ENCODE measurements at regions not wholly inside any gene's neighbourhood (a gene's known extent, or its start where the extent isn't known, plus 50 kb on each side); places are given as distances from the start of the nearest gene placed in this dataset.
"Not testable (repeated sequence)": the region's sequence is repeated elsewhere in the genome, so short reads cannot be mapped to it uniquely, and the experiment has no call there.

DNA sequence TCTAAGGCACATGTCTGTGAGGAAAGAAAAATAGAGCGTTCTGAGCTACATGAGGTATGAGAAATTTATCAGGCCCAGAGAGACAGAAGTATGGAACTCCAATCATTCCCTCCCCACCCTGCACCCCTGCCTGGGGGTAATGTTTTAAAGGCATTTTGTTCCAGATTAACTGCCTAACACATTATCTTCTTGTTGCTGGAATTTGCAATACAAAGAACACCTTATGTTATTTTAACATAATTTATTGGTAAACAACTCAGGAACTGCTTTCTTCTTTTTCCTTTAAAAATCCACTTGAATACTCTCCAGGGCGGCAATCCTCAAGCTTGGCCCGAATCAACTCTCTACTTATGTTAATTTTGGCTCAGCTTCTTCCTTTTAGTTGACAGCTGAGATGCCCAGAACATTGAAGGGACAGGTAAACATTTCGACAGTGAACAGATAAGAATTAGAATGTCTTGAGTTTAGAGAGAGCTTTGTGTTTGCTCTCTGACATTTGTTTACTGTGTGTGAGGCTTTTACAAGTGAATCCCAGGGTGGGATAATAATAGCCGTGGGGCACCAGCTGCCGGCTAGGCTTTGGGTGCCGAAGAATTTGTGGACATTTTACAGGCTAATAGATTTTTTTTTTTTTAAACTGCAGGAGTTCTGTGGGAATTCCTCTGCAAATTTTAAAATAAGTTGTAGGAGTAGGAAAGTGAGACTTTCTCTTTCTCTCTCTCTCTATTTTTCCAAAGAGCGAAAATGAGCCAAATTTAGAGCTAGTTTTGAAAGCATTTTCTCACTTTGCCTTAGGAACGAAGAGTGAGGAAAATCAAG lies 96.4 kb upstream of the TAF11L2 start:
- no peak for DNase-seq

DNA sequence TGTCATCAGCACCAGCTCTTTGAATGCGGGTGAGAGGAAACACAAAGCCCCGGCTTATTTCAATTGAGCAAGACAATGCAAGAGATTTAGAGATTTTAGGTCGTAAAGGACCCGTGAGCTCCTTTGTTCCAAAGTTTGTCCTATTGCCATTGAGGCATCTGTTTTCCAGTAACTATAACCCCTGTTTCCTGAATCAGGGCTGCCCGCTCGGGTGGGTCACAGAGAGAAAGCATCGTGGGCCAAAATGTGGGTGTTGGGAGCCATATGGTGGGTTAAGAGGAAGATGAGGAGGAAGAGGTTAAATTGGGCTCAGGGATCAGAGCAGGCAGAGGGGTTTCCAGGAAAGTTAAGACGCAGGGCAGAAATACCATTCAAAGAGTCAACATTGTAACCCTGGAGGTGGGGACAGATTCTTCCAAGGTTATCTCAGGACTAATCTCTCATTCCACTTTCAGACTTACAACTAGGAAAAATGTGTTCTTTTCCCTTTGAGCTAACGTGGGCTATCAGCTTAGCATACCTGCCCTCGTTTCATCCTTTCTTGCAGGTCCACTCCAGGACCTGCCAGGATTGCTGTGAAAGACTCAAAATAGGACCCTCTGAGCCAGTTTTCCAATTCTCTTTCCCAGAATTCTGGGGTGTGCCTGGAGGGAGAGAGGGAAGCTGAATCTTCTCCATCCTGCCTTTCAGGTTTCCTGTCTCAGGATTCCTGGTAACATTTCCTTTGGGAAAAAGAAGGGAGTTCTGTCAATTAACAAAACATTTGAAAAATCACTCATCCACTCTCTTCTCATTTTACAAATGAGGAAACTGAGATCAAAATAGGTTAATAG lies 95.5 kb upstream of the TAF11L2 start:
- DNase-seq = no peak

DNA sequence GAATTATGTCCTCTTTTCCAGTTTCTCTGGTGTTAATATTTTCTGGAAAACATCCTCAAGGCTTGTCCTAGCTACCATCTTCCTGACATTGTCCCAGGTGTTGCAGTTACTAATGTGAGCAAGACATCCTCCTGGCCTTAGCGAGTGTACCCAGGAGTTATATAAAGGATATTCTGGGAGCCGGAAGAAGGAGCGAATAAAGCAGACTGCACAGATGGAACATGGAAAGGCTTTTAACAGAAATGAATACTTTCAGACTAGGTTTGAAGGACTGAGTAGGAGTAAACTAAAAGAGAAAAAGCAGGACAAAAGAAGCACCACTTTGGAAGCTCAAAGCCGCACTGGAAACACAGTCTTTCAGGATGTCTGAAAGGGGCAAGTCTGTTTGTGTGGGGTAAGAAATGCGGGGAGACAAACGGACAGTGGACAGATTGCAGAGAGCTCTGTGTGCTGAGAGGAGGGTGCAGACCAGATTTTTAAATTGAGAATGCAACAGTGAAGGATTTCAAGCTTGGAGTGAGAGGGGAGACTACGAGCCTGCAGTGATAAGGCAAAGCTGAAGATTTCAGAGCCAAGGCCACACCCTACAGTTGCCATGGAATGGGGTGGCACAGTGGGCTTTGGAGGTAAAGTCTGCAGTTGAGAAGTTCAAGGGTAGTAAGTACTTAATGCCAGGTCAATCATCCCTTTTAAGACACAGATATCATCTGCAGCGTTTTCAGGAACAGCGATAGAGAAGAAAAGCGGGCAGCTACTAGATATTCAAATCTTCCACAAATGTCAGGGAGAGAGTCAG lies 94.1 kb upstream of the TAF11L2 start:
- no peak for DNase-seq

DNA sequence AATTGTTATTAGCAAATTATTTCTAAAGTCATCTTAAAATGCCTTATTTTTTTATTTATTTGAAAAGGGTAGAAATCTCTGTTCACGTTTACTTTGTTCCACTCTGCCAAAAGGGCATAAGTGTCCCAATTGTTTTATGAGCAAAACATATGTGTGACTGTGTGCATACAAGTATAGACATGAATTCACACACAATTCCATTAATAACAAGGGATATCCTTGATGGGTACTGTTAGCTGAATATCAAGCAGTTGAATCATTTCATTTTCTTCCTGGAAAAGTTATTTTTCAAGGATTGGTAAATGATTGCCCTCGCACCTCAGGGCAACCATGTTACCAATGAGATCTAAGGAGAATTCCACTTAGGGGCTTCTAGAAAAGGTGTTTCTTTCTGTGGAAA lies 92.1 kb upstream of the TAF11L2 start:
- DNase-seq = no peak

DNA sequence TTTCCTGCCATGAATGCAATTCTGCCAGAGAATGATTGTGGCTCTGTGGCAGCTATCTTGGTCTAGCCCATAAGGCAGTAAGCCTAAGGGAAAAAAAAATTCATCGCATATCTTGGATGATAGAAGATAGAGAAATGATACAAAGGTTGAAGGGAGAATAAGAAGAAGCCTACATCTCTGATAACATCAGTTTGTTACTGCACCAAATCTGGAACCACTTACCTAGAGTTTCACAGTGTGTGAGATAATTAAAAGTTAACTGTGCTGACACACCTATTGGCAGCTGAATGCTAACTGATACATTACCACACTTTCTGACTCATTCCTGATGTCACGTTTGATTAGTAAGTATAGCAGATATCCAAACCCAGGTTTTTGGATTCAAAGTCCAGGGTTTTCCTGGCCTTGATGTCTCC lies 91.6 kb upstream of the TAF11L2 start:
- DNase-seq = no peak

DNA sequence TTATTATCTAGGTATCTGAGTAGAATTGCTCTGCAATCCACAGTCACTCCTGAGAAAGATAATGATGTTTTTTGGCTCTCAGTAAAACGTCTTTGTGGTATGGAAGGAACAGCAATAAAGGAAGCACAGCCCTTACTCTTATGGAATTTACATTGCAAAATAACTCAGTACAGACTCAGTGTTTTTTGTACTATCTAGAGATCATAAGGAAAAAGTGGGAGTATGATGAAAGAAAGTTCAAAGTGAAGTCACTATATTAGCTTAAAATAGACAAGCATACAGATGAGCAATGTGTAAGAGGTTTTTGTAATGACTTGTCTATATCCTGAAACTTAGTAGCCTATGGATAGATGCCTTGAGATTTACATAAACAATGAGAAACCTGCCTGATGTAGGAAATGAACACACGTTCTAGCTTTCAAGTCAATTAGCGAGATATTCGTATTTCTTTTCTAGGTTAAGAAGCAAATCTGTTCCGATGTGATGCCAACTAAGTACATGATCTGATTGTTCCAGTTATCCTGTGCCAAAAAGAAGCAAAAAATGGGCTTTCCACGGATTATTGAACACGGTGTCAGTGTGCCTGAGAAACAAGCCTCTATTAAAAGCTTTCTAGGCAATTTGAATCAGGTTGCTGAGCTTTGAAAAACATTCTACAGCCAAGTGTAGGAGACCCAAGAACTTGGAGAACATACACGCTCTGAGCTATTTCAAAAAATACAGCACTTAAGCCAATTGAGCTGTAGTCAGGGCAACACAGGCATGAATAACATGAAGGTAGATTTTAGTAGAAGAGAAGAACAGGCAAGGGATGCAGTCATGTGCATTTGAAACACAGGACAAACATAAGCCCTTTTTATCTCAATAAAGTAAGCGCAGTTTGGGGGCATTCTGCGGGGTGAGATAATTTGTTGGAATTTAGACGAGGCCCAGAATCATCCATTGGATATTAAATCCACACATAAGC lies 86.3 kb upstream of the TAF11L2 start:
- DNase-seq = peak; percentile 91

DNA sequence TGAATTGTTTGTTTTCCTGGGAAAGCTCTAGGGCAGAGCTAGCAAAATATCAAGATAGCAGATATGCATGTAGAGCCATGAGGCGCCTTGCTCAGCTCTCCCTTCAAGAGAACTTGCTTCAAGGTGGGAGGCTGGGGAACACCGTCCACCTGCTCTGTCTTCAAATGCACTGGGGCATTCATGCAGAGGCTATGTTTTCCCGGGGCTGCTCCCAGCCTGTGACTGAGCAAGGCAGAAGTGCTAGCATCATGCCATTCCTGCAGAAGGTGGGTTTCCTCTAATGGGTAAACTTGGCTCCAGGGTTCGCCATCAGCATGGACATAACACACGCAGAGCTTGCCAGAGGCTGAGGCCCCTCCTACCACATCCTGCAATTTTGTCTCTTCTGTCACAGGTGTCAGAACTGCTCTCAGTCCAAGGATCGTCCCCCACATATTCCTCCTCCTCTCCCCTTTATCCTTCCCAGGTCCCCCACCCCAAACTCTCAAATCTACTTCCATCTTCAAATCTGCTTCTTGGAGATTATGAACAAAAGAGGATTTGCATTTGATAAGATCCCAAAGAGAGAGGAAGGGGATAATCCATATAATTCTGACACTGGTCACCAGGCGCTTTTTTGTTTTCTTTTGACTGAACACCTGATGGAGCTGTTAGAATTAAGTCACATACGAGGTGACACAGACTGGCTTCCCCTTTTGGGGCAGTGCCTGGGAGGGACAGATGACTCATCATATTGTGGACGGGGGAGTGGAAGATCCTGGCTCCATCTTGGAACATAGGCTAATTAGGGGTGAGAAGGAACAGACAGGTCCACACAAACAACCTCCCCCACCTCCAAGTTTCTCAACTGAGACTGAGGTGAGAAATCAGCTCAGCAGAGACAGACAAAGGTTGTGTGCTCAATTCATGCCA lies 85.0 kb upstream of the TAF11L2 start:
- peak; percentile 83 for DNase-seq

DNA sequence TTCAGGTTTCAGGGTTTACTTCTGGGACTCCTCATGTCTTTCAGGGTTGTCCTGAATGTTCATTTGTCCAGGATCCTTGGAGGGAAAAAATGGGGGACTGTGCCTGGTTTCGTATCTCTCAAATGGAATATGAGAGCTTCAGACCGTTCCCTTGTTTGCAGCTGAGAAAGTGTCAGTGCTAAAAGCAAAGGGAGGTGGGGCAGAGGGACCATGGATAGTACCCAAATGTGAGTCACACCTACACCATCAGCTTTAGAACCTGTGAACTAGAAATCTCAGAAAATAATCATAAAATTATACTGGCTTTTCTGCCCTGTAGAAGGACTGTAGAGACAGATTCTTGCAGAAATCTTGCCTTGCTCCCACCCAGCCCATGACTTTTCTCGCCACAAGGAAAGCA lies 84.3 kb upstream of the TAF11L2 start:
- no peak for DNase-seq

DNA sequence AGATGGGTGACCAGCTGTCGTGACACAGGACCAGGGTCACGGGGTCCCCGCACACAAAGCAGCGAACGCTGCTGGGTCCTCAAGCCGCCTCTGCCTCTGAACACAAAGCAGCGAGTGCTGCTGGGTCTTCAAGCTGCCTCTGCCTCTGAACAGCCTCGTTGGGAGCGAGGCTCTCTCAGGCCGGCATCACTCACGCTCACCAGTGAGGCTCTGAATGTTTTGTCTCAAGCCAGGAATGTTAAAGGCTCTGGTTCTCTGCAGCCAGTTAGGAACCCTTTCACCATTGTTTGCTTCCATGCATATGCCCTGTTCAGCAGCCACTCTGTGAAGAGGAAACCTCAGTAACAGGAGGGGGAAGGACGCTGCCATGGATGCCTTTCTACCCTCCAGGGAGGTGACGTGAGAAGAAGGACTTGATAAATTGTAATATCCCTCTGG lies 82.7 kb upstream of the TAF11L2 start:
- DNase-seq = no peak

DNA sequence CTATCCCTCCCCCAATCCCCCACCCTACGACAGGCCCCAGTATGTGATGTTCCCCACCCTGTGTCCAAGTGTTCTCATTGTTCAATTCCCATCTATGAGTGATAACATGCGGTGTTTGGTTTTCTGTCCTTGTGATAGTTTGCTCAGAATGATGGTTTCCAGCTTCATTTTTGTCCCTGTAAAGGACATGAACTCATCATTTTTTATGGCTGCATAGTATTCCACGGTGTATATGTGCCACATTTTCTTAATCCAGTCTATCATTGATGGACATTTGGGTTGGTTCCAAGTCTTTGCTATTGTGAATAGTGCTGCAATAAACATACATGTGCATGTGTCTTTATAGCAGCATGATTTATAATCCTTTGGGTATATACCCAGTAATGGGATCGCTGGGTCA lies 81.7 kb upstream of the TAF11L2 start:
- DNase-seq = not testable (repeated sequence)

DNA sequence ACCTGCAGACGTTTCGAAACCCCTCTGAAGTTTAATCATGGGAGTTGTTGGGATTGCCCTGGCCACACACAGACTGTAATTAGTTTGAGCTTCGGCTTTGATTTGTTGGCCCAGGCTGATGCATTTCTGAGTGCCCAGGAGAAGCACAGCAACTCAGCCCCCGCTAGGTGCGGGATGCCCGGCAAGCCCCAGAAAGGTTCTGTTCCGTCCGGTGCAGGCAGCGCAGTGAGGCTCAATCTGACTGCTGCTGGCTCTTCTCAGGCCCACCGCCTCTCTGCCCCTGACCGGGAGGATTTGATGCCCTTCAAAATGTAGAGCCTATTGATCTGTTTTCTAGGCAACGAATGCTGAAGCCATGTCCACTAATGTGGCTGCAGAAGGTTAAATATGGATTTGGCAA lies 73.4 kb upstream of the TAF11L2 start:
- no peak for DNase-seq

DNA sequence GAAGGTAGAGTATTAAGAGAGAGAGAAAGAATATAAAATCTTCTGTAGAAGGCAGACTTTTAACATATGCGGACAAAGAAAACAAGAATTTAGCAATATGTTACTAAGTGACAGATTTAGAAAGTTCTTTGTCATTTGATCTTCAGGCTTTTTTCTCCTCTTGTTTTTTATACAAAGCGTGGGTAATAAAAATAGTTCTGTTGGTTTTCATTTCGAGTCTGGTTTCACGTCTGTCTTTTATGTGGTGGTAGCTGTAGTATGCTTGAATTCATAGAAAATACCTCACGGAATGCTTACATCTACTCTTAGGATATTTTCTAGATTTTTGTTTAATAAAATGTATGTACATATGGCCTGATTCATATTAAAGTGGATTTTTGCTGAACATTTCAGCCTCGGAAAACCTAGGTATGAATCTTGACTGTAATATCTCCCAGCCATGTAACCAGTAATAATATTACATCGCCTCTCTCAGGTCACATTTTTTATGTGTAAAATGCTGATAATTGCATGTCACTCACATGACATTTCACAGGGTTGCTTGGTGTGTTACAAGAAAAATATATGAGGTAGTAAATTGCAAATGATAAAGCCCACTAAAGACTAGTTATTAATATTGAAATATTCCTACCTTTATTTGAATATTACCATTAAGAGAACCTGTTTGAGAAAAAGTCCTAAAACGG lies 72.5 kb upstream of the TAF11L2 start:
- DNase-seq = no peak

DNA sequence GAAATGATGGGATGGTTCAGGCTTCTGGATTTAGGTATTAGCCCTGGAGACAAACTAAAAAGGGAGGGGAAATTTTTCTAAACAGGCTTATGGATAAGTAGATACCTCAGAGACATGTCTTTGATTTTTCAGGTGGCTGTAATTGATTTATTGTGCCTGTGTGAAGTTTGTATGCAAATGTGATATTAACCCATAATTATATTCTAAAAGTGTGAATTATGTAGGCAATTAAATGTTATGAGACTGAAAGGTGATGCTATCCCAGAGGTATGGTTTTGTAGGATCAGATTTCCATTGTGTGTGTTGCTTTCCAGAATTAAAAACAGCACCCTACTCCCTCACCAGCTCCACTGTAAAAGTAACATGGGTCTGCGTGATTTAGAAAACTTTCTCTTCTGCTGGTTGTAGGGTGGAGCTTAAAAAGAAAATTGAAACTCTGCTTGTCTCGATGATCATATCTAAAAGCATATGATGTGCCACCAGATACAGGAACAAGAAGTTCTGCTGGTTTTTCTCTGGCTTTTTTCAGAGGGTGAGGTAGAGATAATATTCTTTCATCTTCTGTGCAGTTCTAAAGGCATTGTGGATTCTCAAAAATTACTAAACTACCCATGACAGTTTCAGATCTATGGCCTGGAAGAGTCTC lies 71.8 kb upstream of the TAF11L2 start:
- DNase-seq = peak; percentile 82

DNA sequence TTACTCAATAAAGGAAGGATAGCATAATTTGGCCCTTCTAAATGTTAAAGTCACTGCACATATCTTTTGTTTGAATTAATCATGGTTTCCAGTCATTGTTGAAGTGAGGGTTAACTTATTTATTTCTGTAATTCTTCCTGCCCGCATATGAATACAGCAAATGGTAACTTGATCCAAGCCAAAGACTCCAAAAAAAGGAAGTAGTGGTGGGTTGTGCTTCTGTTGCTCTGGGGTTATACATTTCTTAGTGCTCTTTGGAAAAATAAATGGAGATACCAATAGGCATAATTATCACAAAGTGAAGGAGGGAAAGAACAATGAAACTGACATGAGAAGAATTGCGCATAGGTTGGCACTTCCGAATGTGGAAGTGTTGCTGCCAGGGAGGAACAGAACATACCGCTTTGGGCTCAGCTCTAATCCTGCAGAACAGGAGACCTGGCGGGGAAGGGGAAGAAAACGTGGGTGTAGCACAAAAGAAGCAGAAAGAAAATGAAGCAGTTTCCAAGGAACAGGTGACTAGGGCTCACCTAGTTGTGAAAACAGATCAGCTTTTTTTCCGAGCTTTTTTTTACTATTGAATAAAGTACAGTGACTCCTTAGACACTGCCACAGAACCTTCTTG lies 69.7 kb upstream of the TAF11L2 start:
- DNase-seq = no peak

DNA sequence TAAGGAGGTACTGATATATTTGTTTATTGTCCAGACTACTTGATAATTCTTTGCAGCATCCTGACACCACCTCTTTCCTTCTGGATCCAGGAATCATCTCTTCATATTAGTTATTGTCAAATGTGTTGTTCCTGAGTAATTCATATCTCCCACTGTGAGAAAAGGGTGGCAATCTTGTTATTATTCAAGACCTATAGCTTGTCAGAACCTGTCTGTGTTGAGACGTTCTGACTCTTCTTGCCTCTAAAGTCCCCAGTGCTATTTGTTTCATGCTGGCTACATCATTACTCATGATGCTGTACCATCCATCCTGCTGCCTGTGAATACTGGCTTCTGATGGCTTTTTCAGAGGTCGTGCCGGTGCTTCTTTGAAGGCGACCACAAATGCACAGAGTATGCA lies 68.7 kb upstream of the TAF11L2 start:
- no peak for DNase-seq

DNA sequence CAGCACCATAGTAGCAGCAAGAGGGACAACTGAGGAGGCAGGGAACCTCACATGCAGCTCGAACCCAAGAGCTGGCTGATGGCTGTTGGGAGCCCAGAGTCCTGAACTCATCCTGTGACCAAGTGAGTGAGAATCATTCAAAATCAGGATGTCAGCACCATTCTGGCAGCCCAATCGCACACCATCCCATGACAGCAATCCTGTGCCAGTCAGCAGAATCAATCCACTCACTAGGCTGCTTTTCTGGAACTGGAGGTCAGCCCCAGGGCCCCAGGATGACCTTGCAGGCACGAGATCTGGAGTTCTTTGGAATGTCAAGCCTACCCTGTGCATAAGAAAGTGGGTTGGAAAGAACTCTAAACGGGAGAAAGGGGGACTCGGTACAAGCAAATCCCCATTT lies 67.8 kb upstream of the TAF11L2 start:
- no peak for DNase-seq

DNA sequence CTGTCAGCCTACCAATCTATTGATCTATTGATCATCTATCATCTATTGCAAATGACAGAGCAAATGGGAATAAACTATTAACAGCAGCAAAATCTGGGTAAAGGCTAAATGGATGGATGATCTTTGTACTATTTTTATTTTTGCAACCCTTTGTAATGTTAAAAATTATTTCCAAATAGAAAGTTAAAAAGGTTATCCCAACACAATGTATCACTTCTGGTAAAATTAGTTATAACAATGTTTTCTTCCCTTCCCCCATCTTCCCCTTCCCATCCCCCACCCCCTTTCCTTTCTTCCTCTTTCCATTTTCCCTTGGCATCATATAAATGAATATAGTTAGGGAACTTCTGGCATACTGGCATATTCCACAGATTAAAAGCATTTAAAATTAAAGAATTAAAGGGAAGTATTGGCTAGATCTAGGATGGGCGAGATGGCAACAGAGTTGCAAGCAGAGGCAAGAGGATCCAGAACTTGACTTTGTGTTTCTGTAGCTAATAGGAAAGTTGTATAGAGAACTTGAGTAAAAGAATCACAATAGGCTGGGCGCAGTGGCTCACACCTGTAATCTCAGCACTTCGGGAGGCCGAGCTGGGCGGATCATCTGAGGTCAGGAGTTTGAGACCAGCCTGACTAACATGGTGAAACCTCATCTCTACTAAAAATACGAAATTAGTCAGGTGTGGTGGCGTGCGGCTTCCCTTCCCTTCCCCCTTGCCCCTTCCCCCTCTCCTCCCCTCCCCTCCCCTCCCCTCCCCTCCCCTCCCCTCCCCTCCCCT lies 66.6 kb upstream of the TAF11L2 start:
- DNase-seq = no peak

DNA sequence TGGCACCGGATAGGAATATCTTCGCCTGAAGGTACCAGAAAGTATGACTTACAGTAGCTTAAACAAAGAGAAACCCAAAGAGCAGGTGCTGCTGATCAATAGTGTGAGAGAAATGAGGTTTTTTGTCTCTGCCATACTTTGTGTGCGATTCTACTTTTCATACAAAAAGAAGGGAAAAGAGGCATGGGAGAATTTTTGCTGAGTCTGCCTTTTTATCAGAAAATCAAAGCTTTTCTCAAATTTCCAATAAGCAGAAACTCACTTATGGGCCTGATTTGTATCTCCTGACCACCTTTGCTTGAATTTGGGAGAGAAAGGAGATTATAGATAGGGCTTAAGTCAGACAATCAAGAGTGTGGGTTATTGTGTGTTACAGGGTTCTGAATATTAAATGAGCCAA lies 65.5 kb upstream of the TAF11L2 start:
- no peak for DNase-seq

DNA sequence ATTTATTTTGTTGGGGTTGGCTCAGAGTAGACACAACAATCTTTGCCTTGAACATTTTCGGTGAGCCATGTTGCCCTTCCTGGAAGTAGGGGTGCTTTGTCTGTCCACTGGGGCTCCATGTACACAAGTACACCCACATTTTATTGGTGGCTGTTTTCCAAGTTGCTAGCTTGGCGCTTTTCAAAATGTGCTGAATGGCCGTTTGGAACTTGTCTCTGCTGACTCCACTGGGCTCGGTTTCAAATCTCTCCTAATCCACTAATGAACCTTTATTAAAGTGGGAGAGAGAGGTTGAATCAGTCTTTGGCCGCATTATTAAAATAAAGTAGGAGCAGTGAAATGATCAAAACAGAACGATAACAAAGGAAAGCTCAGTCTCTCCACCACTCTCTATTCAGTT lies 64.6 kb upstream of the TAF11L2 start:
- no peak for DNase-seq
